ENCODE measurements at regions not wholly inside any gene's neighbourhood (a gene's known extent, or its start where the extent isn't known, plus 50 kb on each side); places are given as distances from the start of the nearest gene placed in this dataset.

DNA sequence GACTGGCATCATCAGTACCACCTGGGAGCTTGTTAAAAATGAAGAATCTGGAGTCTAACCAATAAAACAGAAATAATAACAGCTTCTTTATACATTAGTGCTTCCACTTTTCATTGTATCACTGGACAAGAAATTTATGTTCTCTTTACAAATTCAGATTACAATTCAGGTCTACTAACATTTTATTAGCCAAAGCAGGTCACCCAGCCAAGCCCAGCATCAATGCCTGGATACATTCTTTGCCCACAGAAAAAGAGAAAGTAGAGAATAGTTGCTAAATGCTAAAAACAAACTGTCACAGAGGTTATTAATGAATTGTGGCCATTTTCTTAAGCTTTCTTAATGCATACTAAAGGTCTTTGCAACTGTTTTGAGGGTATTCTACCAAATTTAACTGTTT, 458.3 kb downstream of the BTBD3 start:
- TF ChIP-seq CTCF (optimal IDR thresholded peaks at IDR 0.05 in 1 of 3, IDR thresholded peaks at IDR 0.05 in 1 of 3, conservative IDR thresholded peaks at IDR 0.05 in 1 of 3; ENCODE audit: extremely low read depth in 1 of 3, insufficient read depth in 2 of 3, low read length in 3 of 3) (no peak), EZH2 (IDR thresholded peaks at IDR 0.05; ENCODE audit: low read length) (no peak)
